ENCODE measurements at regions not wholly inside any gene's neighbourhood (a gene's known extent, or its start where the extent isn't known, plus 50 kb on each side); places are given as distances from the start of the nearest gene placed in this dataset.

GRCh38 chr20:39661833-39662232 is 699.7 kb downstream of the DHX35 start:
- no peak for TF ChIP-seq CTCF (IDR thresholded peaks at IDR 0.05; ENCODE audit: low read depth, low read length)
- no peak for TF ChIP-seq EZH2phosphoT487 (IDR thresholded peaks at IDR 0.05; ENCODE audit: low read depth)
